Endodermal cell (in vitro differentiated cells): ENCODE measurements at regions not wholly inside any gene's neighbourhood (a gene's known extent, or its start where the extent isn't known, plus 50 kb on each side); places are given as distances from the start of the nearest gene placed in this dataset.

Experiments used
- DNase-seq: peaks from one replicate; pipeline ENCODE4 v3.0.0-alpha.2; 2017
- H3K27ac ChIP-seq: 2 replicates; pipeline ENCODE4 v1.5.1; 2013; ENCODE audit warnings: mild to moderate bottlenecking, low read depth, low read length, moderate library complexity
- H3K27me3 ChIP-seq: 2 replicates; pipeline ENCODE4 v1.6.1; 2013; ENCODE audit warnings: mild to moderate bottlenecking, low read length, moderate library complexity; ENCODE audit not compliant: insufficient read depth, control insufficient read depth, poor library complexity, severe bottlenecking
- H3K36me3 ChIP-seq: 2 replicates; pipeline ENCODE4 v1.7.0; 2013; ENCODE audit warnings: mild to moderate bottlenecking, low read length, moderate library complexity; ENCODE audit not compliant: control insufficient read depth, insufficient read depth
- H3K4me1 ChIP-seq: one replicate; pipeline ENCODE4 v1.7.0; 2013; ENCODE audit warnings: low read length; ENCODE audit not compliant: control insufficient read depth, insufficient read depth
- H3K4me3 ChIP-seq: 2 replicates; pipeline ENCODE4 v1.5.1; 2013; ENCODE audit warnings: mild to moderate bottlenecking, low read length, moderate library complexity
- H3K9ac ChIP-seq: 2 replicates; pipeline ENCODE4 v1.6.1; 2013; ENCODE audit warnings: mild to moderate bottlenecking, low read length, moderate library complexity; ENCODE audit not compliant: poor library complexity, severe bottlenecking; ENCODE audit errors: extremely low read depth
- H3K9me3 ChIP-seq: 2 replicates; pipeline ENCODE4 v1.6.1; 2013; ENCODE audit warnings: mild to moderate bottlenecking, low read length, moderate library complexity; ENCODE audit not compliant: control insufficient read depth
- H3K27ac Mint-ChIP-seq: 2 replicates; pipeline ENCODE4 v1.8.0; 2020; ENCODE audit warnings: mixed read lengths
- H3K27me3 Mint-ChIP-seq: 2 replicates; pipeline ENCODE4 v1.8.0; 2021; ENCODE audit warnings: mild to moderate bottlenecking, mixed read lengths; ENCODE audit not compliant: insufficient read depth
- H3K36me3 Mint-ChIP-seq: 2 replicates; pipeline ENCODE4 v1.8.0; 2020; ENCODE audit warnings: low read depth, mixed read lengths
- H3K4me1 Mint-ChIP-seq: 2 replicates; pipeline ENCODE4 v1.8.0; 2020; ENCODE audit warnings: mixed read lengths
- H3K4me3 Mint-ChIP-seq: 2 replicates; pipeline ENCODE4 v1.8.0; 2020; ENCODE audit warnings: mild to moderate bottlenecking, moderate library complexity, mixed read lengths
- H3K9me3 Mint-ChIP-seq: 2 replicates; pipeline ENCODE4 v1.8.0; 2020; ENCODE audit warnings: mild to moderate bottlenecking, mixed read lengths
- WGBS, 2 experiments: methylation state at CpG; one replicate each; pipeline versions ENCODE4 v1.1.5 to v1.1.7; 2013; ENCODE audit warnings: missing lambda C conversion rate in 2 of 2, mixed read lengths in 1 of 2; ENCODE audit not compliant: insufficient coverage in 1 of 2, insufficient read length in 1 of 2; 5-methylcytosine and 5-hydroxymethylcytosine counted together
- TF ChIP-seq, protein P1 (sequence below): fragments of 200-600 bp; sonication (generic); conservative IDR thresholded peaks from 2 replicates; pipeline ENCODE4 v1.5.0; 2021; ENCODE audit warnings: antibody characterized with exemption, mild to moderate bottlenecking

DNA sequence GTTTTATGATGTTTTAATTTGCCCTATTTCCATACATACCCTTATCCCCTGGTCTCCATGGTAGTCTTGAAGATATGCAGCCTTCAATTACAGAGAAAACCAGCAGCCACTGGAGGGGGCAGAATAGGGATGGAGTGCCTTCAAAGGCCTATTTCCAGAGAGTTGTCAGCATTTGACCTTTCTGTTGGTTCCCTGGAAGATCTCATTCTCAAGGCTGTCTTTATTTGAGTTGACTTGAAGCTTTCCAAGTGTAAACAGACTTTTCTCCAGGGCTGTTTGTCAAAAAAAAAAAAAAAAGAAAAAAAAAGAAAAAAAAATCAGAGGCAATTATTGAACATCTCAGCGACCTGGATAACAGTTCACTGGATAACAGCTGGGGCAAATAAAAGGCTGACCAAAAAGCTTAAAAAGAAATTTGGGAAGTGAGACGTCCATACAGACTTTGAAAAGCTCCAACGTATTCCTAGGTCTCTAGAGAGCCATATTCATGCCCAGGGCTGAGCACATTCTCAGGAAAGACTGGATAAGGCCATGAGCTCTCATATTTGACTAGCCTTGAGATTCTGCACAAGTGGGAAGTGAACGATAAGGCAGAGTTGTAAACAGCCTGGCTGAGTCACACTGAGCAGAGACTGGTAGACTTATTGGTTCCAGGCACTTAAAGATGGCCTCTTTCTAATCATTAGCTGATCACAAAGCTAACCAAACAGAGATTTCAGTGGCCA, 126.6 kb downstream of the VAPA start:
- peaks cover 22% of the 10 kb centered on the region for H3K9me3 ChIP-seq
- peaks cover 24% of the 10 kb centered on the region for H3K9me3 Mint-ChIP-seq
- DNase-seq, result peak; percentile 7
- no peak overlapping the region for H3K4me3 Mint-ChIP-seq
- peaks cover 4% of the 10 kb centered on the region for H3K4me1 Mint-ChIP-seq
- H3K4me1 ChIP-seq, result no peaks in the 10 kb centered on the region
- TF ChIP-seq, protein P1, sequence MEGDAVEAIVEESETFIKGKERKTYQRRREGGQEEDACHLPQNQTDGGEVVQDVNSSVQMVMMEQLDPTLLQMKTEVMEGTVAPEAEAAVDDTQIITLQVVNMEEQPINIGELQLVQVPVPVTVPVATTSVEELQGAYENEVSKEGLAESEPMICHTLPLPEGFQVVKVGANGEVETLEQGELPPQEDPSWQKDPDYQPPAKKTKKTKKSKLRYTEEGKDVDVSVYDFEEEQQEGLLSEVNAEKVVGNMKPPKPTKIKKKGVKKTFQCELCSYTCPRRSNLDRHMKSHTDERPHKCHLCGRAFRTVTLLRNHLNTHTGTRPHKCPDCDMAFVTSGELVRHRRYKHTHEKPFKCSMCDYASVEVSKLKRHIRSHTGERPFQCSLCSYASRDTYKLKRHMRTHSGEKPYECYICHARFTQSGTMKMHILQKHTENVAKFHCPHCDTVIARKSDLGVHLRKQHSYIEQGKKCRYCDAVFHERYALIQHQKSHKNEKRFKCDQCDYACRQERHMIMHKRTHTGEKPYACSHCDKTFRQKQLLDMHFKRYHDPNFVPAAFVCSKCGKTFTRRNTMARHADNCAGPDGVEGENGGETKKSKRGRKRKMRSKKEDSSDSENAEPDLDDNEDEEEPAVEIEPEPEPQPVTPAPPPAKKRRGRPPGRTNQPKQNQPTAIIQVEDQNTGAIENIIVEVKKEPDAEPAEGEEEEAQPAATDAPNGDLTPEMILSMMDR, result no peak
- H3K27ac ChIP-seq, result peak overlapping the region; percentile 30
- peaks cover 5% of the 10 kb centered on the region for H3K27me3 Mint-ChIP-seq
- 66 to 89% methylated on average over 3 to 4 of the region's 4 CpGs for WGBS, 2 experiments
- no peaks in the 10 kb centered on the region for H3K27me3 ChIP-seq
- H3K4me3 ChIP-seq, result no peak overlapping the region
- H3K36me3 ChIP-seq, result no peaks in the 10 kb centered on the region
- no peak overlapping the region for H3K27ac Mint-ChIP-seq
- H3K9ac ChIP-seq, result no peak overlapping the region
- no peaks in the 10 kb centered on the region for H3K36me3 Mint-ChIP-seq

DNA sequence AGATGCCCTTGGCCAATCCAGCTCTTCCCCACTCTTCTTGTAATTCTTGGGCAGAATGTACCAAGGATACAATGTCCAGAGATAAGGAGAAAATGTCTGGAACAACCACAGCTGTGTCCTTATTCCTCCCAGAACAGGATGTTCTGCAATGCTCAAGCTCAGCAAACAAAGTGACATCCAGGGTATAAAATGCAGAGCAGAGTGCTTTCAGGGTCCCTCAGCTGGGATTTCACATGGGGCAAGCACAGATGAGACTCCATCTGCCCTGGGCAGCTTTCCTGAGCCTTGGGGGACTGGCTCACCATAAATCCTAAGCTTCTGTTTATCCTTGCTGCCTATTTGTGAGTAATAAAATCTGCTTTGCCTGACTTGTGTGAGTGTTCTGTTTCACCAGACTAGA, 127.4 kb downstream of the VAPA start:
- TF ChIP-seq, protein P1, result no peak
- peaks cover 4% of the 10 kb centered on the region for H3K4me1 Mint-ChIP-seq
- peaks cover 22% of the 10 kb centered on the region for H3K9me3 ChIP-seq
- H3K27ac ChIP-seq, result peak overlapping the region; percentile 42
- DNase-seq, result peak; percentile 17
- H3K4me1 ChIP-seq, result no peaks in the 10 kb centered on the region
- H3K9ac ChIP-seq, result no peak overlapping the region
- H3K36me3 Mint-ChIP-seq, result no peaks in the 10 kb centered on the region
- no peak overlapping the region for H3K4me3 Mint-ChIP-seq
- H3K9me3 Mint-ChIP-seq, result peaks cover 24% of the 10 kb centered on the region
- no peaks in the 10 kb centered on the region for H3K36me3 ChIP-seq
- H3K27me3 Mint-ChIP-seq, result peaks cover 3% of the 10 kb centered on the region
- no peaks in the 10 kb centered on the region for H3K27me3 ChIP-seq
- no peak overlapping the region for H3K27ac Mint-ChIP-seq
- H3K4me3 ChIP-seq, result no peak overlapping the region

DNA sequence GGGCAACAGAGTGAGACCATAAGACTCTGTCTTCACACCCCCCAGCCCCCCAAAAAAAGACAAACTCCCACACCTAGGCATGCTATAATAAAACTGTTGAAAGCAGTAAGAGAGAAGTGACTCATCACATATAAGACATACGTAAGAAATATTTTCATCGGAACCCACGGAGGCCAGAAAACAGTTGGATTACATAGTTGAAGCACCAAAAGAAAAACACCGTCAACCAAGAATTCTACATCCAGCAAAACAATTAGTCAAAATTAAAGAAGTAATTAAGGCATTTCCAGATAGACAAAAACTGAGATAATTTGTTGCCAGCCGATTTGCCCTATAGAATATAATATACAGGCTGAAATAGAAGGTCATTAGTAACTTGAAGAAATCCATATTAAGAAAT, 128.7 kb downstream of the VAPA start:
- no peaks in the 10 kb centered on the region for H3K36me3 ChIP-seq
- no peaks in the 10 kb centered on the region for H3K4me1 ChIP-seq
- no peak overlapping the region for H3K9ac ChIP-seq
- Mint-ChIP-seq H3K4me3 (no peak overlapping the region), H3K36me3 (no peaks in the 10 kb centered on the region), H3K9me3 (peaks cover 24% of the 10 kb centered on the region), H3K27me3 (peaks cover 3% of the 10 kb centered on the region), H3K27ac (no peak overlapping the region), H3K4me1 (peaks cover 4% of the 10 kb centered on the region)
- DNase-seq, result no peak
- no peaks in the 10 kb centered on the region for H3K27me3 ChIP-seq
- whole genome bisulfite sequencing, 2 experiments, result 95 to 100% methylated on average over 4 to 5 of the region's 5 CpGs
- H3K4me3 ChIP-seq, result no peak overlapping the region
- TF ChIP-seq, protein P1, result no peak
- peaks cover 22% of the 10 kb centered on the region for H3K9me3 ChIP-seq
- no peak overlapping the region for H3K27ac ChIP-seq
